Hepatic stellate cell (primary cell): ENCODE measurements at regions not wholly inside any gene's neighbourhood (a gene's known extent, or its start where the extent isn't known, plus 50 kb on each side); places are given as distances from the start of the nearest gene placed in this dataset.
"Not testable (repeated sequence)": the region's sequence is repeated elsewhere in the genome, so short reads cannot be mapped to it uniquely, and the experiment has no call there.

ENCODE experiments used
- DNase-seq: peaks from one replicate; pipeline ENCODE4 v3.0.0; 2011; ENCODE audit warnings: low spot score

DNA sequence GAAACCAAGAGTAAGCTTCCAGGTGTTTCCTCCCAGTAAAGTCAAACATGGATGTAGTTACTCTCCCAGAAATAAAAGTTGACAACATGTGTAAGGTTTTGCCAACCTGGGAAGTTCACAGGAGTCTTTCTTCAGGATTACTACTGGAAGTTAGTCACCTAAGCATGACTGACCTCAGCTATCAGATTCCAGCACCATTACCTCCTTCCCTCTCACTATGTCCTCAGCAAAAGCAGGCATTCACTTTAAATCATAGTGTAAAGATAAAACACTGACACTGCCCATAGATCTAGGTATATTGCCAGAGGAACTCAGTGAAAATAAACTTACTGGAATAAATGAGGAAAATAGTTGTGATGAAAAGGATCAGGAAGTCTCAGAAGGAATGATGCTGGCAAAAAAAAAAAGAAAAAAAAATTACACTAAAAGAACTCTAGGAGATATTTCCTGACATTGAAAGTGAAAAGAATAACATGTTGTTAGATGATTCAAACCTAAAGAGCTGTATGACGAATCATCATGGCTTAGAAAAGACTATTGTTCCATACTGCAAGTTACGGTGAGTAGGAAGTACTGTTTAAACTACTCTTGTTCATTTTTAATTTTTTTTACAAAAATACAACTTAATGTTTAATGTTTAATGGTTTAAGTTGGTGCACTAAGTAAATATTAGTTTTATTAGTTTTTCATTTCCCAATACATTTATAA, 484.5 kb upstream of the ZNF804A start:
- DNase-seq: no peak

DNA sequence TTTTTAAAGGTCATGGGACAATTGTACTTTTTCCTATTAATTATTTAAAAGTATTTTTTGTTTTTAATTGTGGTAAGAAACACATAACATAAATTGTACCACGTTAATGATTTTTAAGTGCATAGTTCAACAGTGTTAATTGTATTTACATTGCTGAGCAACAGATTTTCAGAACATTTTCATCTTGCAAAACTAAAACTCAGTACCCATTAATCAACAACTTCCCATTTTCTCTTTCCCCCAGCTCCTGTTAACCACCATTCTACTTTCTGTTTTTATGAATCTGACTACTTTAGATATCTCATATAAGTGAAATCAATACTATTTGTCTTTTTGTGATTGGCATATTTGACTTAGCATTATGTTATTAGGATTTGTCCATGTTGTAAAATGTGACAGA, 483.9 kb upstream of the ZNF804A start:
- no peak for DNase-seq

DNA sequence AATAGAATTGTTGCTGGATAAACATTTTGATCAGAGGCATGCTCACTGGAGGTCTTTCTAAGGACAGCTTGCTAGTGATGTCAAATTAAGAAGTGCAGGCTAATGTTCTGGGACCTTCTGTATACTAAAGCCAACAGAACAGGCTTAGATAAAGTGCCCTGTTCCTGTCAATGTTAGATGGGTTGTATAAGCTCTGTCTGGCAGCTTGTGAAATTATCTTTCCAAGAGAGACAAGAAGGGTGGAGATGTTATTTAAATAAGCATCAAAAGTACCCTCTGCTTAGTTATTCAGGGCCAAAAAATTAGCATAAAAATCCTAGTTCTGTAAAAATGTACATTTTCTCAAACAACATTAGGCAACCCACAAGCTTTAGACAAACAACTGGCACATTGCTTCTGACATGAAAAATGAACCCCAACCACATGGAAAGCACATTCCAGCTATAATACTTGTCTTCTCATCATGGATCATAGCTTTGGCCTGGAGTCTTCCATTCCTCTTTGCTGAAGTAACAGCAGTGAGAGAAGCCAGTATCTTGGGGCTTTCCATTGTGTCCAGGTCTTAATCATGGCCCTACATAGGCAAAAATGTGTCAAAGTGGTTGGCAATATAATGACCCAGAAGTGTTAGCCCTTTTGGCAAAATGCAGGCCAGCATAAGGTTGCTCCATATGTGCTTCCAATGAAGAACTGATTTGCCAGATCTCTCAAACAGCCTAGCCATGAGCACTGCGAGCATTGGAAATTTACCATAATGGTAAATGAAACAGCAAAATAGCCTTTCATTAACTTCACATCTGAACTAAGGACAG, 478.1 kb upstream of the ZNF804A start:
- no peak for DNase-seq

DNA sequence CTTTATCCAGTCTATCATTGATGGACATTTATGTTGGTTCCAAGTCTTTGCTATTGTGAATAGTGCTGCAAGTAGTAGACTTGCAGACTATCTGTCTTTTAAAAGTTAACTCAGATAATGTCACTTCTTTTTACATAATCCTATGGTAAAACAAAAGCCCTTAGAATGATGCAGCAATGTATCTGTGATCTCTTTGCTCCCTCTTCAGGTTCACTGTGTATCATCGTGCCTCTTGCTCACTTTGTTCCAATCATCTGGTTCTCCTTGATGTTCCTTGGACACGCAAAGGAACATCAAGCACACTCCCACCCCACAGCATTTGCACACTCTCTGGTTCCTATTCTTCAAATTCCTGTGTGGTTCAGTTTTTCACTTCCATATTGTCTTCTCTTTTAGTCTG, 472.5 kb upstream of the ZNF804A start:
- DNase-seq: no peak

DNA sequence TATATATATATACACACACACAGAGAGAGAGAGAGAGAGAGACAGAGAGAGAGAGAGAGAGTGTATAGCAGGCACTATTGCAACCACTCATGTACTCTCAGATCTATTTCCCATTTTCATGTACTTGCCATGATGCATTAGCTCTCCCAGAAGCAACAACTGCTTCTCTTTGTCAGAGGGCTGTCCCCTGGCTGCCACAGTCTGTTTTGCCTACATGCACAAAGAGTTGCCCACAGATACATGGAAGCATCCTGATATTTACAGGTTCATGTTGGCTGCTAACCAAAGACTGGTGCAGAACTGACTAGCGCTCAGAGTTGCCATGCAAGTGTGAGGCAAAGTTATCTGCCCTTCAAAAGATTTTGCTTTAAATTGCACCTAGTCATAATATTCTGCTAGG, 469.3 kb upstream of the ZNF804A start:
- no peak for DNase-seq

DNA sequence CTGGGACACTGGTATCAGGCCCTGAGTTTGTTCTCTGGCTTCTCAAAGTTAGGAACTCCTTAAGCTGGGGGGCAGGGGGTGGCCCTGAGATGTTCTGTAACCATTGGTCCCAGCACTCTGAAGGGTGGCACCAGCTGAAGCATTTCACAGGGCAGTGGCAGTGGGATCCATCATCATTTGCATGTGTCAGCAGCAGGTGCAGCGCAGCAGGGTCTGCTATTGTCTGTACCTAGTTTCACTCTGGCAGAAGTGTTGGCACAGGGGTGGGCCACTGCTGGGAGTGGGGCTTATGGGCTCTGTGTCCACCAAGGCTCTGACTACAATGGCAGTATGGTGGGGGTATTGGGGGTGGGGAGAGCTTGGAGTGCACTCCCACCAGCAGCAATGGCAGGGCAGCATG, 460.4 kb upstream of the ZNF804A start:
- DNase-seq: no peak

DNA sequence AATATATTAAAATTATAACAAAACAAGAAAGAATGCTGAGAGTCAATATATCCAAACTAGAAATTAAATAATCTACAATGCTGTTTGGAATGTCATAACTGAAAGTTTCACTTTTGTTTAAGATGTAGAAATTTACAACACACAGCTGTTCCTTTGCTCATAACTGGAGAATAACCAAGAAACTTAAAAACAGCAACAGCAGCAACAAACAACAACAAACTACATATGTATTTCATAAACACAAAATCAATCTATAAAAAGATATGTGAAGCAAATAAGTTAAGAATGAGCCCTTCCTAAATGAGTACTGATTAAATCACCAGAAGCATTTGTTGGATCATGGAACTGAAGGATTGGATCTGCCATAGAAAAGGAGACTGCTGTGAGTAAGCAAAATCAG, 456.5 kb upstream of the ZNF804A start:
- DNase-seq: no peak

DNA sequence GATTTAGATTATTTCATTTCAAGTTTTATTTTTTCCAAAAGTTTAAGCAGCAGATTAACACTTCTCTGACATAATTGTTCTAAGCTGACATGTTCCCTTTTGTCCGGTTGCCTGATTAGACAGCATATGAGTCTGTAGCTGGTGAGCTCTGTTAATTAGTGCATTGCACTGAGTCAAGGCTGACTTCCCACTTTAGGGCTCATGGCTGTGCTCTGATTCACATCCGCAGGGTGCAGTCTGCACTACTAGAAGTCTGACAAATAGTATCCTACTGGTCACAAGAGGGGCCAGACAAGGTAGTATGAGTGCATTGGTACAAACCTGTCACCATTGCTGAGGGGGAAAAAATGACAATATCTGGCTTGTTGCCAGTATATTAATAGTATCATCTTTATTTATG, 443.9 kb upstream of the ZNF804A start:
- DNase-seq: no peak

DNA sequence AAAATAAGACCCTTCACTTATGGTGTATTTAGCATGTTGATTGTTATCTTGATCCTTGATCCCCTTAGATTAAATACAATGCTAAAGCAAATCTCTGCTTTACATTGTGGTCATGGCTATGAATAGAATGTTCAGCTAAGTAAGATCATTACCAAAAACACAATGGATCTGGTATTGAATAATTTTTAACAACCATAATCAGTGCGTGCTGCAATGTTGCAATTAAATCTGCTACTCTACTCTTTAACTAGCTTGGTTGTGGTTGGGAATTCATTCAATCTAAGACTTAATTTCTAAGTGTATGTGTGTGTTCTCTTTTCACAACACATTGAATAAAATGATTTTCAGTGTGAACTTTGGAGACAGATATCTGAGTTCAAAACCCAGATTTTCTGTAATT, 442.5 kb upstream of the ZNF804A start:
- no peak for DNase-seq

DNA sequence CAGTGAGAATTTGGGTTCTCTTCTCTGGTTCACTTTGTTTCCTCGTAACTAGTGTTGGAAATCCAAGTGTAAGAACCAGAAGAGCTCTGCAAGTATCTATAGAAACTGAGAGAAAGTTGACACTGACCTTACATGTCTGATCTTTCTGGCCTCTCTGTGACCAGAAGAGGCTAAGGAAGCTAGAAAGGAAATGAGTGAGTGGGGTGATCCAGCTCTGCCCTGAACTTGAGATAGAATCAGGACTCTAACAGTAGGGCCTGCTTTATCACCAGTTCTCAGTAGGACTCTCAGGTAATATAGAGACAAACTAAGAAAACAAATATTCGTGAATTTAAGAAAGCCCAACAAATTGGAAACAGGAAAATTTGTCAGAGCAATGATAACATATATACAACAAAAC, 441.2 kb upstream of the ZNF804A start:
- DNase-seq: no peak

DNA sequence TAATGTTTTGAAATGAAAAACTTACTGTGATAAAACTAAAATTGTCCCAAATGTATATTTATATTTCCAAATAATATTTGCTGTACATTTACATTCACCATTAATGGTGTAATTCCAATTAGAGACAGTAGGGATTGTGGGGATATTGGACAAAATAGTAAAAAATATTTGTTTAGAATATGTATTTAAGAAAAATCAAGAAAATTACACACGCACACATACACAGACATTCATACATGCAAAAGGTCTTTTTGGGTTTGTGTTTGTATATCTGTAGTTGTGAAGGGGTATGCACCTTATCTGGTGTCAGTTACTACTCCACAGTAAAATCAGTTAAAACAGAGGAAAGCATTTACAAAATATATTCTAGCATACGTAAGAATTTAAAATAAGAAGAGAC, 435.9 kb upstream of the ZNF804A start:
- no peak for DNase-seq

DNA sequence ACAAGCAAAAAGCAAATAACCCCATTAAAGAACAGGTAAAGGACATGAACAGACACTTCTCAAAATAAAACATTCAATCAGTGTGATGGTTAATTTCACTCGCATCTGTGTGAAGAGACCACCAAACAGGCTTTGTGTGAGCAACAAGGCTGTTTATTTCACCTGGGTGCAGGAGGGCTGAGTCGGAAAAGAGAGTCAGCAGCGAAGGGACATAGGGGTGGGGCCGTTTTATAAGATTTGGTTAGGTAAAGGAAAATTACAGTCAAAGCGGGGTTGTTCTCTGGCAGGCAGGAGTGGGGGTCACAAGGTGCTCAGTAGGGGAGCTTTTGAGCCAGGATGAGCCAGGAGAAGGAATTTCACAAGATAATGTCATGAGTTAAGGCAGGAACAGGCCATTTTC, 429.5 kb upstream of the ZNF804A start:
- not testable (repeated sequence) for DNase-seq

DNA sequence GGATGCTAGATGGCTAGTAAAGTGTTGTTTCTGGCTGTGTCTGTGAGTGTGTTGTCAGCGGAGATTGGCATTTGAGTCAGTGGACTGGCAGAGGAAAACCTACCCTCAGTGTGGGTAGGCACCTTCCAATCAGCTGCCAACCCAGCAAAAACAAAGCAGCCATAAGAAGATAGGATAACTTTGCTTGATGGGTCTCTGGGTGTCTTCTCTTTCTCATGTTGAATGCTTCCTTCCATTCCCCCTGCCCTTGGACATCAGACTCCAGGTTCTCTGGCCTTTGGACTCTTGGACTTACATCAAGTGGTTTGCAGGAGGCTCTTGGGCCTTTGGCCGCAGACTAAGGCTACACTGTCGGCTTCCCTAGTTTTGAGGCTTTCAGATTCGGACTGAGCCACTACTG, 429.0 kb upstream of the ZNF804A start:
- DNase-seq: no peak

DNA sequence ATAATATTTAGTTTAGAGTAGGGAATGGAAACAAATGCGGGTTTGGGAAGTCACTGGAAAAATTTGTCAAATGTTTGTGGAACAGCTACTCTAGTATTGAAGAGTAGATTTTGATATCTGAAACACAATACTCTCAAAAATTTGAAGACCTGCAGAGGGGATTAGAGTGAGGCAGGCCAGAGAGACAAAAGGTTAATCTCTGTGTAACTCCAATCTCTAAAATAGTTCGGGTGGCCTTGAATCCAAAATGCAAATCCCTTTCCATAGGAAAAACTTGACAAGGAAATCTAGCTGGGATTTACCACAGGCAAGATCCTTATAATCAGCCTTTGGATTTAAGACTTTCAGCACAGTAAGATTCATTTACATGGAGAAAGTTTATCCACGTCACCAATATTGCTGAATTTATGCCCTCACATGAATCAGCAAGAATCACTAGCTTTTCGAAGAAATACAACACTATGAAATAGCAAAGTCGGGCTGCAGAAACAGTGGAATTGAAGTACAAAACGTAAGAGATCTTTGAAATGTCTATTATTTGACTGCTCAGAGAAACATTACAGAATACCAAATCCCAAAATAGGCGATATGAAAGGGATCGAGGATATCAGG, 423.7 kb upstream of the ZNF804A start:
- DNase-seq: no peak

DNA sequence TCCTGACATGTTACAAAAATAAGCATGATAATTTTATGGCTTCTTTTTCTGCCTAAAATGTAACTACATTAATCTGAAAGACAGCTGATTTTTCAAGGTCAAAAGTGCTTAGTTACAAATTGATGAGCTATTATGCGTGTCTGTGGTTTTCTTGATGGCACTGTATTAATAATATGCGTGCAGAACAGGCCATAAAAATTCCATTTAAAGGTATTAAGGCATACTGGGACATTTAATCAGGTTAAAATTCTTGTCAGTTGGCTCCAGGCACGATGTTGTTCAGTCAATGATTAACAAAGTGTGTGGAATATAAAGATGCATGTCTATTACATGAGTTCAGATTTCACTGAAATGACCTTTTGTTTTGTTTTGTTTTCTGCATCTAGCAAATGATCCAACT, 420.1 kb upstream of the ZNF804A start:
- no peak for DNase-seq

DNA sequence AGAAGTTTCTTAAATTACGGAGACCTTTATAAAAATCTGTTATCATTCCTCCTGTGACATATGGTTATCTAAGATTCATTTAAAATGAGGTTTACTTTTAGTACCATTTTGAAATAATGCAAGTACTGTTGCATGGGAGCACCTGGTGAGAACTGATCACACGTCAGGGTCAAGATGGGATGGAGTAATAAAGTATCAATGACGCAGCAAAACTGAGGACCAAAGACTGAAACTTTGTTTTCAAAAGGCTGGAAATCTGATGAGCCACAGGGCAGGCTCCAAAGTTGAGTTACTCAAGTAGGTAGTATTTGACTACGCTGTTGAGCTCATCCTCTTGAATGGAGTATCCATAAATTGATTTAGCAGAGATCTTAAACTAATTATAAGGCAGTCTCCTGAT, 411.9 kb upstream of the ZNF804A start:
- no peak for DNase-seq

DNA sequence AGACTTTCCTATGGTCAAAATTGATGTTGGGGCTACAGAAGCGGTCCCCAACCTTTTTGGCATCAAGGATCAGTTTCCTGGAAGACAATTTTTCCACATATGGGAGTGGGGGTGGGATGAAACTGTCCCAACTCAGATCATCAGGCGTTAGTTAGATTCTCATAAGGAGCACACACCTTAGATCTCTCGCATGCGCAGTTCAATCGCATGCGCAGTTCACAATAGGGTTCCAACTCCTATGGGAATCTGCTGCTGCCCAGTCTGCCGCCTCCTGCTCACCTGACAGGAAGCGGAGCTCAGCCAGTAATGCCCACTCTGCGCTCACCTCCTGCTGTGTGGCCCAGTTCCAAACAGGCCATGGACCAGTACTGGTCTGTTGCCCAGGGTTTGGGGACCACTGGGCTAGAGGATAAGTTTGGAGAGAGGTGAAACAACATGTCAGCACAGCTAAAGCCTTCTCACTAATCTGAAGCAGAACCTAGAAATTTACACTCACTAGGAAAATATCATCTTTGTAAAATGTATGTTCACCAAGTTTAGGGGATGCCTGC, 410.8 kb upstream of the ZNF804A start:
- DNase-seq: no peak

DNA sequence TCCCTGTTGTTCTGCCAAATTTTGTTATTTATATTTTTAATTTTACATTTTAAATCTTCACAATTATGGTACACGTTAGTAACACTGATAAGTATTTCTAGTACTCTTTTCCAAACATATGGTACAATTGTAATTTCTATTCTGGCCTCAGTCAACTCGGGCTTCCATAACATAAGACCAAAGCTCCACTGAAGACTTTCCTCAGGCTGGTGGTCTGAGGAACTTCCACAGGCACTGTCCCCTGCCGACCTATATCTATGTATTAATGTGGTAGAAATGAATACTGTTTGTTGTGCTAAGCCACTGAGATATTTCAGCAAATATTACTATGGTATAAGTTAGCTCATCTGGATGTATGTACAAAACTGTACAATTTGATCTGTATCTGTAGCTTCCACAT, 407.6 kb upstream of the ZNF804A start:
- DNase-seq: no peak

DNA sequence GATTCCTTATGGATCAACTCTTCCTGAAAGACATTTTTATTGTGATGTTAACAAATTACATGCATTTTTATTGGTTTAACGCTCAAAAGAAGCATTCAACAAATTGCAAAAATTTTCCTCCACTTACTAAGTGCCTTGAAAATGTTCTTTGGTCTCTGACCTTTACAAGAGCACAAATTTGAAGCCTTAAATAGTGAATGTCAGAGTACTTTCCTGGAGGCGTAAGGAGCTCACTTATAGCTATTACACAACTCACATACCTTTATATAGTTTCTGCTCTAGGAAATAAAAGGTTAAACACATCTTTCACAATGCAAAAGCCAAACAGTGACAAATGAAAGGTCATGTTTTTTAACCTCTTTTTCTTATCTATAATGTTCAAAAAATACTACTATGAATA, 405.7 kb upstream of the ZNF804A start:
- DNase-seq: no peak

DNA sequence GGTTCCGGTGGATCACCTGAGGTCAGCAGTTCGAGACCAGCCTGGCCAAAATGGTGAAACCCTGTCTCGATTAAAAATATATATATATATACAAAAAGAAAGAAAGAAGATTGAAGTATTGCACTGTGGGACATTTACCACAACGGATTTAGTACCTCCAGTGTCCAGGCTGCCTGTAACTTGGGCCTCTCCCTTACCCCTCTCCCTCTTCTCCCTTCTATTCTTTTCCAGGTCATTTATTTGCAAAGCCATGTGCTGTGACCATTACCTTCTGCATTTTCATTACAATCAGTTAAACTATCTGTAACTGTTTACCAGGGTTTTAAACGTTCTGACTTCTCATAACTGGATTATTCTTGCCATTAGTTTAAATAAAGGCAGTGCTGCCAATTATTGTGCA, 400.9 kb upstream of the ZNF804A start:
- no peak for DNase-seq

DNA sequence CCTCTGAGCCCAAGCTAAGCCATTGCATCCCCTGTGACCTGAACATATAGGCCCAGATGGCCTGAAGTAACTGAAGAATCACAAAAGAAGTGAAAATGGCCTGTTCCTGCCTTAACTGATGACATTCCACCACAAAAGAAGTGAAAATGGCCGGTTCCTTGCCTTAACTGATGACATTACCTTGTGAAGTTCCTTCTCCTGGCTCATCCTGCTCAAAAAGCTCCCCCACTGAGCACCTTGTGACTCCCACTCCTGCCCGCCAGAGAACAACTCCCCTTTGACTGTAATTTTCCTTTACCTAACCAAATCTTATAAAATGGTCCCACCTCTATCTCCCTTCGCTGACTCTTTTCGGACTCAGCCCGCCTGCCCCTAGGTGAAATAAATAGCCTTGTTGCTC, 399.5 kb upstream of the ZNF804A start:
- not testable (repeated sequence) for DNase-seq

DNA sequence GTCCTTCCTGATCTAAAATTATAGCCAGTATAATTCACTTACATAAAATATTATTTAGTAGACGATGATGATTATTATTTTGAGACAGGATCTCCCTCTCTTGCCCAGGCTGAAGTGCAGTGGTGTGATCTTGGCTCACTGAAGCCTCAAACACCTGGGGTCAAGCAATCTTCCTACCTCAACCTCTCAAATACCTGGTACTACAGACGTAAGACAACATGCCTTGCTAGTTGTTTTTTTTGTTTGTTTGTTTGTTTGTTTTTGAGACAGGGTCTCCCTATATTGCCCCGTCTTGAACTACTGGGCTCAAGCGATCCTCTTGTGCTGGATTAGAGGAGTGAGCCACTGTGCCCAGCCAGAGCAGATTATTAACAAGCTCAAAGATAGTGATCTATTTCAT, 399.1 kb upstream of the ZNF804A start:
- no peak for DNase-seq

DNA sequence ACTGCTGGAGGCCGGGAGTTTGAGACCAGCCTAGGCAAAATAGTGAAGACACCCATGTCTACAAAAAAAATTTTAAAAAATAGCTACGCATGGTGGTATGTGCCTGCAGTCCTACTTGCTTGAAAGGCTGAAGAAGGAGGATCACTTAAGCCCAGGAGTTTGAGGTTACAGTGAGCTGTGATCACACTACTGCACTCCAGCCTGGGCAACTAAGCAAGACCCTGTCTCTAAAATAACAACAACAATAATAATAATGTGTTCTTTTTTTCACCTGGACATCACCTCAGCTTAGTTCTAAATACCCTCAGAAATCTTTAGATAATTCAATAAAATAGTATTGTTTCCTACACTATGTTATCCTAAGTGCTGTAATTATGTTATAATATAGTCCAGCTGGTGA, 397.1 kb upstream of the ZNF804A start:
- DNase-seq: no peak
